ENCODE measurements at regions not wholly inside any gene's neighbourhood (a gene's known extent, or its start where the extent isn't known, plus 50 kb on each side); places are given as distances from the start of the nearest gene placed in this dataset.

- no peak for TF ChIP-seq POLR2AphosphoS5 (IDR thresholded peaks at IDR 0.05)
- no peak for TF ChIP-seq CTCF (IDR thresholded peaks at IDR 0.05)
Measured at GRCh38 chr2:65943099-65943786, 491.7 kb upstream of the MEIS1 start.
